ENCODE measurements at regions not wholly inside any gene's neighbourhood (a gene's known extent, or its start where the extent isn't known, plus 50 kb on each side); places are given as distances from the start of the nearest gene placed in this dataset.

DNA sequence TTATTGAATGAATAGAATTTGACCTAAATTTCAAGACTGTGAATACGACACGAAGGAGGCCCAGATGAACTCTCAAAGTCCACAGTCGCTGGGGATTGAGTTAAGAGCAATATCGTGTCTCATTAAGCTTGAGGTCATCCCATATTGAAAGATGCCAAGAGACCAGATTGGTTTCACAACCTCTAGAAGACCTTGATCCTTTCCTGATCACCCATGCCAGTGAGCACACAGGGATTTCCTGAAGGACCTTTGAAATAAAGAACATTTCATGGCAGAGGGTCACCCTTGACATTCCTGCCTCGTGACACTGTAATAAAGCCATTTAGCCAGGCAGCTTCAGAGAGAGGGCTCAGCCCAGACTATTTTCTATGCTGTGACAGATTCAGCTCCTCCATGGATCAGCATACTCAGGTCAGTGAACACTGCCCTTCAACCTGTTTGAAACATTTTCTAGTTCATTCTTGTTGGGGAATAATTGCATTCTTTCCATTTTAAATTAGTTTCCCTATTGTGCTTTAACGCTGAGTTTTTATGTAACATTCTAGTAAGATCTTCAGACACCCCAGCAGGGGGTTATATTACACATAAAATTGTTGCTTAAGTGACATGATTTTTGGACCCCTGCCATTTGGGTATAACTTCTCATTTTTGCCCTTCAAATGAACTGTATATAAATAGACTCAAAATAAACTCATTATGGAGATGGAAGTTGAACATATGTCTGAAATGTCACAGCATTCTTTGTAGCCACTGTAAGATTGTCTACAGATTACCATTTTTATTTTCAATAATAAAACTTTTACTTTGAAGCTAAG, 213.2 kb downstream of the C12orf50 start:
- Histone ChIP-seq H4K20me1 (no peaks in the 10 kb centered on the region), H3K9me3 (no peaks in the 10 kb centered on the region), H3K4me3 (no peak overlapping the region), H3K4me2 (no peak overlapping the region), H3K36me3 (no peaks in the 10 kb centered on the region), H3K27me3 (no peaks in the 10 kb centered on the region), H3K9ac (no peak overlapping the region), H3K4me1 (no peaks in the 10 kb centered on the region), H3K27ac (no peak overlapping the region)
- TF ChIP-seq Cebpa-rat (IDR thresholded peaks at IDR 0.05): no peak

DNA sequence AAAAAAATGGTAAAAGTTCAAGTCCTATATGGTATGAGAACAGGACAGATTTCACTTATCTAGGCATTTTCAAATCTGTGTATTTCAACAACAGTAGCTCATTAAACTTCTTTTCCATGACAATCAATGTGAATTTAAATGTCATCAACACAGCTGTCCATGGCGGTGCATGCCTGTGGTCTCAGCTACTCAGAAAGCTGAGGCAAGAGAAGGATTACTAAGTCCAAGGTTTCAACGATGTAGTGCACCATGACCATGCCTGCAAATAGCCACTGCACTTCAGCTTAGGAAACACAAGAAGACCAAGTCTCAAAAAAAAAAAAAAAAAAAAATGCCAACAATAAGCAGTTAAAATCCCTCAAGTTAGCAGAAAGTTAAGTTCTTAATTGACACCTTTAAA, 214.6 kb downstream of the C12orf50 start:
- no peaks in the 10 kb centered on the region for H3K36me3 ChIP-seq
- no peak overlapping the region for H3K27ac ChIP-seq
- H3K27me3 ChIP-seq: no peaks in the 10 kb centered on the region
- no peak for TF ChIP-seq Cebpa-rat (IDR thresholded peaks at IDR 0.05)
- no peak overlapping the region for H3K4me3 ChIP-seq
- no peak overlapping the region for H3K4me2 ChIP-seq
- no peaks in the 10 kb centered on the region for H3K4me1 ChIP-seq
- no peaks in the 10 kb centered on the region for H3K9me3 ChIP-seq
- no peak overlapping the region for H3K9ac ChIP-seq
- H4K20me1 ChIP-seq: no peaks in the 10 kb centered on the region

DNA sequence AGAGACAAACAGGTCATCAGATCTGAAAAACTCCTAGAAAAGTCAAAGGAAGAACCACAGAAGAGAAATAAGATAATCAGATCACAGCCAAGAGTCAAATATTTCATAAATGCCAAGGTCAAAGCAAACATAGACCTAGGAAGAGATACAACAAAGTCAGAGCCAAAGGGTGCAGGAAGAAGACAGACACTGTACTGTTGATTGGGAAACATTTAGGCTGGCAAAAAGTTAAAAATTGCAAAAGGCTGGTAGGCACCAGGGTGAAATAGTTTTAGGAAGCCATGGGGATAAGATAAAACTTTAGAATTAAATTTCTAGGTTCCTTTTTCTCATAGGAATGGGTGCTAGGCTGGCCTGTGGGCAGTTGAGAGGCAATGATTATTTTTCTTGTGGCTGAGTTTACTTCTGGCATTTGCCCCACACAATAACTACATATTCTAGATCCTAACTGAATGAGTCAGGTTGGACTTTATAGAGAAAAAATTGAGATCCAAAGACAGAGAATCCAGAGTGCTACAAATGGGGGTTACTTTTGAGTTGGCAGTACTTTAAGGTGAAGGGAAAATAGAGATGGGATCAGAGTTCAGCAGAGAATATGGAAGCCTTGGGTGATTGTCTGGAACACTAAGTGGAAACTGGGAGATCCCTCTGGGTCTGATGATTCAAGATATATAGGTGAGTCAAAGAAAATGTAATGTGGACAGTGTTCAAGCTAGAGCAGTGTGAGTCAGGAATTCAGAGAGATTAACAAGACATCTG, 215.5 kb downstream of the C12orf50 start:
- Histone ChIP-seq H4K20me1 (no peaks in the 10 kb centered on the region), H3K27ac (no peak overlapping the region), H3K4me3 (no peak overlapping the region), H3K9me3 (no peaks in the 10 kb centered on the region), H3K4me2 (no peak overlapping the region), H3K36me3 (no peaks in the 10 kb centered on the region), H3K4me1 (no peaks in the 10 kb centered on the region), H3K9ac (no peak overlapping the region), H3K27me3 (no peaks in the 10 kb centered on the region)
- no peak for TF ChIP-seq Cebpa-rat (IDR thresholded peaks at IDR 0.05)

DNA sequence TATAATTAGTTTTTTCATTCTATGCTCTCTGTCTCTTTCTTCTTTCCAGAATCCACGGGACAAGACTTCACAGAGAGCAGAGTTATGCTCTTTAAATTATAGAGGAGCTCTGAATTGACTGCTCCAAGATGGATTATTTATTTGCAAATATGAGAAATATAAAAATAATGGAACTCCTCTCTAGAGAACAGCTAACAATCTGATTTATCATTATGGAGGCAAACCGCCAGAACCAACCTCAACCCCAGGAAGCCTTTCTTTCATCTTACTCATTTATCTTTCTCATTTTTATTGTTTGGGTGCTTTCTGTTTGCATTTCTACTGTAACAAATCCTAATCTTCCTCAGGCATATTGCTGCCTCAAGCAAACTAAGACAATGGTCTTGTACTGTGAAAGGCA, 216.5 kb downstream of the C12orf50 start:
- Histone ChIP-seq H3K4me2 (no peak overlapping the region), H3K4me1 (no peaks in the 10 kb centered on the region)

DNA sequence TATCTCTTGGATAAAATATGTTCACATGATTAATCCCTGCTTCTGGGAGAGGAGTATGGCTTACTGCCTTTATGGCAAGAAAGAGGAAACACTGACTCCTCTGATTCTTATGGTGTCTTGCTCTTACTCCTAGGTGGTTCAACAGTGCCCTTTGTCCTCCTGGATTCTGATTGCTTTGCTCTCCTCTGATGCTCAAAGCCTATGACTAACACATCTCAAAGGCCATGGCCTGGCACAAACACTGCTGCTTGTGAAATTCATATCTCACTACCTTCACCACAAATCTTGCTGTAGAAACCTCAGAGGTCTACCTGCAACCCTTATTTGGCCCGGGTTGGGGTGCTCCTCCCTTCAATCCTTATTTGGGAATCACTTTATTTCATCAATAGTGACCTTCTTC, 217.2 kb downstream of the C12orf50 start:
- Histone ChIP-seq H3K27me3 (no peaks in the 10 kb centered on the region), H3K4me1 (no peaks in the 10 kb centered on the region), H3K27ac (no peak overlapping the region), H3K4me3 (no peak overlapping the region), H3K9ac (no peak overlapping the region), H3K9me3 (no peaks in the 10 kb centered on the region), H3K36me3 (no peaks in the 10 kb centered on the region), H4K20me1 (no peaks in the 10 kb centered on the region), H3K4me2 (no peak overlapping the region)
- no peak for TF ChIP-seq Cebpa-rat (IDR thresholded peaks at IDR 0.05)

More for the DNA sequence above, 216.5 kb downstream of the C12orf50 start:
- H3K27ac ChIP-seq: no peak overlapping the region
- H3K36me3 ChIP-seq: no peaks in the 10 kb centered on the region
- no peaks in the 10 kb centered on the region for H3K9me3 ChIP-seq
- no peaks in the 10 kb centered on the region for H3K27me3 ChIP-seq
- H4K20me1 ChIP-seq: no peaks in the 10 kb centered on the region
- TF ChIP-seq Cebpa-rat (IDR thresholded peaks at IDR 0.05): no peak
- H3K4me3 ChIP-seq: no peak overlapping the region
- H3K9ac ChIP-seq: no peak overlapping the region

DNA sequence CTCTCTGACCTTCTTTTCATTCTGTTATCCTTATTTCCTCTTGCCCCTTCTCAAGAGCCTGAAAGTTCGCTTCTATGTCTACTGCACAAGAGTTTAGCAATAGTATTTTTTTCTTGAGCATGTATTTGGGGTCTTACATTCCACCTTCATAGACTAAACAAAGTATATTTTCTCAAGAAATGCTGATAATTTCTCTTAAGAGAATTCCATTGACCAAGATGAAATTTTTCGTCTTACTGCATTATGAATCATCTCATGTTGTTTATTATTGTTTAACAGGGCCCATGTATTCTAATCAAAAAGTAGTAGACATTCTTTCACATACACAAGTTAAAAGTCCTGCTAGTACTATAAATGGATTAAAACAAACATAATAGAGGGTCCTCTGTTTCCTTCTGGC, 219.3 kb downstream of the C12orf50 start:
- H3K9ac ChIP-seq: no peak overlapping the region
- H3K9me3 ChIP-seq: no peaks in the 10 kb centered on the region
- H3K4me1 ChIP-seq: no peaks in the 10 kb centered on the region
- H3K27ac ChIP-seq: no peak overlapping the region
- H3K4me2 ChIP-seq: no peak overlapping the region
- TF ChIP-seq Cebpa-rat (IDR thresholded peaks at IDR 0.05): no peak
- H3K36me3 ChIP-seq: no peaks in the 10 kb centered on the region
- H3K27me3 ChIP-seq: no peaks in the 10 kb centered on the region
- H3K4me3 ChIP-seq: no peak overlapping the region
- H4K20me1 ChIP-seq: no peaks in the 10 kb centered on the region

DNA sequence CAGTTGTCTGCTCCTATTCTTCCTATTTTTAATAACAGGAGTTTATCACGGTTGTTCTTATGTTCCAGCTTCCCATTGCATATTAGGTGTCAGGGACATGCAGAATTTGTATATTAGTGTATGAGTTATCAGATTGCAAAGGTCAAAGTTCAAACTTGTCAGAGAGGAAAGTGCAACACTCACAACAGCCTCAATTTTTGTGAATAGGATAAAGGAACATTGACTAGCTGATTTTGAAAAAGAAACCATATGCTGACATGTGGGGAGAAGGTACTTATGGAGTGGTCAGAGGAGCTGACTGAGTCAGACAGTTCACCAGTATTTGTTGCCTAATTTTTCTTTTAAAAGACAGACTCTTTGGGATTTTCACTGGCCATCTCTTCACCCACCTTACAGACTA, 222.1 kb downstream of the C12orf50 start:
- H3K4me3 ChIP-seq: no peak overlapping the region
- no peaks in the 10 kb centered on the region for H3K36me3 ChIP-seq
- no peaks in the 10 kb centered on the region for H3K4me1 ChIP-seq
- H3K4me2 ChIP-seq: no peak overlapping the region
- no peaks in the 10 kb centered on the region for H3K9me3 ChIP-seq
- no peak for TF ChIP-seq Cebpa-rat (IDR thresholded peaks at IDR 0.05)
- H3K27me3 ChIP-seq: no peaks in the 10 kb centered on the region
- no peak overlapping the region for H3K9ac ChIP-seq
- H3K27ac ChIP-seq: no peak overlapping the region
- no peaks in the 10 kb centered on the region for H4K20me1 ChIP-seq

DNA sequence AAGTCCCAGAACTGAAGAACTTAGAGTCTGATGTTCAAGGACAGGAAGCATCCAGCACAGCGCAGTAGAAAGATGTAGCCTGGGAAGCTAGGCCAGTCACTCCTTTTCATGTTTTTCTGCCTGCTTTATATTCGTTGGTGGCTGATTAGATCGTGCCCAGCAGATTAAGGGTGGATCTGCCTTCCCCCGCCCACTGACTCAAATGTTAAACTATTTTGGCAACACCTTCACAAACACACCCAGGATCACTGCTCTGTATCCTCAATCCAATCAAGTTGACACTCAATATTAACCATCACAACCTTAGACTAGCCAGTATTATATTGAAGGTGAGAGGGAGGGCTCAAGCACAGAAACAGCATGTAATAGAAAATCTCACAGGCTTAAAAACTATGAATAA, 222.9 kb downstream of the C12orf50 start:
- Histone ChIP-seq H3K9me3 (no peaks in the 10 kb centered on the region), H3K27ac (no peak overlapping the region), H3K36me3 (no peaks in the 10 kb centered on the region), H3K9ac (no peak overlapping the region), H3K4me1 (no peaks in the 10 kb centered on the region), H3K4me3 (no peak overlapping the region), H3K27me3 (no peaks in the 10 kb centered on the region), H3K4me2 (no peak overlapping the region), H4K20me1 (no peaks in the 10 kb centered on the region)
- no peak for TF ChIP-seq Cebpa-rat (IDR thresholded peaks at IDR 0.05)

DNA sequence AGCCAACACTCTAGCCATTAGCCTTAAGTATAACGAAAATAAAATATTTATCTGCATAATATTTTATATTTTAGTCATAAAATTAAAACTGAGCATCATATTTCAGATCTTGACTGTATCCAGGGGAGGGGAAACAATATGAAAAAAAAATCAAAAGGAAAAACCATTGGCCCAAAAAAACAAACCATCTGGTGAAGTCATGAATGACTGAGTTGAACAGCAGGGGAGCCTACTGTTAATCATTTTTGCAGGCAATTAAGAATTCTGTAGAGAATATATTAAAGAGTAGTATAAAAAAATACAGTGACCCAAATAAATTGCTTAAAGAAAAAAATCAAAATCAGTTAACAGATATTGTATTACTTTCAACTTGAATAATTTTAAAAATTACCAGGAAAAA, 224.8 kb downstream of the C12orf50 start:
- Histone ChIP-seq H3K4me1 (no peaks in the 10 kb centered on the region), H3K4me2 (no peak overlapping the region), H3K36me3 (no peaks in the 10 kb centered on the region), H3K4me3 (no peak overlapping the region), H3K27ac (no peak overlapping the region), H4K20me1 (no peaks in the 10 kb centered on the region), H3K9me3 (no peaks in the 10 kb centered on the region), H3K27me3 (no peaks in the 10 kb centered on the region), H3K9ac (no peak overlapping the region)
- no peak for TF ChIP-seq Cebpa-rat (IDR thresholded peaks at IDR 0.05)

DNA sequence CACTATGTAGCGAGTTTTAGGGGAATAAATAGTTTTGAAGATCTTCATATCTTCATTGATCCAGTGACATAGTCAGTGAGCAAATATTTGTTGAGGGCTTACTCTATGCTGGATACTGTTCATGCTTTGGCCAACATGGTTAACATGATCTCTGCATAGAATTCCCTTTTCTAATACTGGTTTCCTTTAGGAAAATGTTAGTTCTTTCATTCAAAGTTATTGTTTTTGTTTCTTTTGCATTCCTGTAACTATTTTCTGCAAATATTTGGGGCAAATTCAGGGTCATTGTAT, 226.5 kb downstream of the C12orf50 start:
- Histone ChIP-seq H4K20me1 (no peaks in the 10 kb centered on the region), H3K9ac (no peak overlapping the region), H3K27ac (no peak overlapping the region), H3K4me1 (no peaks in the 10 kb centered on the region), H3K9me3 (no peaks in the 10 kb centered on the region), H3K27me3 (no peaks in the 10 kb centered on the region), H3K4me2 (no peak overlapping the region), H3K4me3 (no peak overlapping the region), H3K36me3 (no peaks in the 10 kb centered on the region)
- TF ChIP-seq Cebpa-rat (IDR thresholded peaks at IDR 0.05): no peak
